OCI-LY3 (cell line): ENCODE measurements at regions not wholly inside any gene's neighbourhood (a gene's known extent, or its start where the extent isn't known, plus 50 kb on each side); places are given as distances from the start of the nearest gene placed in this dataset.

Experiments used
- CTCF ChIP-seq: fragments of 200-600, 300-600 bp; sonication (generic); IDR thresholded peaks from 2 replicates; pipeline ENCODE4 v1.5.1; 2014; ENCODE audit warnings: antibody characterized with exemption, low read length, low read depth
- EZH2phosphoT487 ChIP-seq: fragments of 200-600 bp; shearing (Covaris generic); IDR thresholded peaks from 2 replicates; pipeline ENCODE4 v1.6.1; 2018; ENCODE audit warnings: antibody characterized with exemption, mixed run types, low read depth

GRCh38 chr1:101370488-101370887, 133.7 kb downstream of the S1PR1 start:
- TF ChIP-seq CTCF = no peak
- TF ChIP-seq EZH2phosphoT487 = no peak
